SU-DHL-6 (cell line): ENCODE measurements at regions not wholly inside any gene's neighbourhood (a gene's known extent, or its start where the extent isn't known, plus 50 kb on each side); places are given as distances from the start of the nearest gene placed in this dataset.

Experiments
- H2AFZ ChIP-seq: fragments of 200-600 bp; sonication (generic); 2 replicates; pipeline ENCODE4 v1.6.1; 2014; ENCODE audit warnings: low read depth, mild to moderate bottlenecking, moderate library complexity, mixed read lengths, antibody characterized with exemption, low read length; ENCODE audit not compliant: severe bottlenecking
- H3F3A ChIP-seq: fragments of 200-600 bp; shearing (Covaris generic); 2 replicates; pipeline ENCODE4 v1.6.0; 2016; ENCODE audit warnings: antibody characterized with exemption, mild to moderate bottlenecking; ENCODE audit not compliant: insufficient read depth
- H3K27ac ChIP-seq: fragments of 200-600 bp; sonication (generic); 2 replicates; pipeline ENCODE4 v1.5.1; 2016; ENCODE audit warnings: low read depth, mild to moderate bottlenecking, low read length, moderate library complexity, mixed read lengths
- H3K27me3 ChIP-seq: fragments of 200-600 bp; sonication (generic), shearing (Covaris generic); 2 replicates; pipeline ENCODE4 v1.6.0; 2014; ENCODE audit warnings: mild to moderate bottlenecking, low read length
- H3K36me3 ChIP-seq: fragments of 200-600 bp; sonication (generic); 2 replicates; pipeline ENCODE4 v1.6.1; 2014; ENCODE audit warnings: mild to moderate bottlenecking, low read length, mixed read lengths
- H3K4me2 ChIP-seq: fragments of 300-600, 200-600 bp; shearing (Covaris generic), sonication (generic); 2 replicates; pipeline ENCODE4 v1.6.0; 2014; ENCODE audit warnings: low read length, low read depth, mild to moderate bottlenecking; ENCODE audit not compliant: poor library complexity, severe bottlenecking
- H3K4me3 ChIP-seq: fragments of 200-600 bp; sonication (generic); 2 replicates; pipeline ENCODE4 v1.5.1; 2014; ENCODE audit warnings: antibody characterized with exemption, low read length, mild to moderate bottlenecking, mixed read lengths; ENCODE audit not compliant: insufficient read depth, poor library complexity, severe bottlenecking
- H3K79me2 ChIP-seq: fragments of 200-600 bp; sonication (generic); 2 replicates; pipeline ENCODE4 v1.6.1; 2014; ENCODE audit warnings: mild to moderate bottlenecking, low read length, moderate library complexity; ENCODE audit not compliant: insufficient read depth
- H3K9ac ChIP-seq: fragments of 200-600 bp; sonication (generic); 2 replicates; pipeline ENCODE4 v1.7.0; 2014; ENCODE audit warnings: mild to moderate bottlenecking, low read length
- H3K9me2 ChIP-seq: fragments of 200-600 bp; sonication (generic); replicated peaks from 2 replicates; pipeline ENCODE4 v1.6.1; 2014; ENCODE audit warnings: low read length; ENCODE audit not compliant: insufficient read depth
- H3K9me3 ChIP-seq: fragments of 200-600 bp; sonication (generic); 2 replicates; pipeline ENCODE4 v1.6.1; 2014; ENCODE audit warnings: low read length, mixed read lengths; ENCODE audit not compliant: insufficient read depth
- H4K20me1 ChIP-seq: fragments of 200-600 bp; sonication (generic); 2 replicates; pipeline ENCODE4 v1.6.1; 2014; ENCODE audit warnings: low read depth, mild to moderate bottlenecking, antibody characterized with exemption, low read length, moderate library complexity, mixed read lengths
- EZH2phosphoT487 ChIP-seq: fragments of 200-600 bp; sonication (generic), shearing (Covaris generic); conservative IDR thresholded peaks from 2 replicates; pipeline ENCODE4 v1.6.1; 2018; ENCODE audit warnings: mild to moderate bottlenecking, antibody characterized with exemption, low read length, moderate library complexity, mixed read lengths
- TF ChIP-seq, protein P1 (sequence below): fragments of 200-600 bp; sonication (generic); IDR thresholded peaks from one replicate; pipeline ENCODE4 v1.5.1; 2017; ENCODE audit warnings: antibody characterized with exemption, mild to moderate bottlenecking, low read length, moderate library complexity; ENCODE audit not compliant: insufficient read depth, poor library complexity, severe bottlenecking

DNA sequence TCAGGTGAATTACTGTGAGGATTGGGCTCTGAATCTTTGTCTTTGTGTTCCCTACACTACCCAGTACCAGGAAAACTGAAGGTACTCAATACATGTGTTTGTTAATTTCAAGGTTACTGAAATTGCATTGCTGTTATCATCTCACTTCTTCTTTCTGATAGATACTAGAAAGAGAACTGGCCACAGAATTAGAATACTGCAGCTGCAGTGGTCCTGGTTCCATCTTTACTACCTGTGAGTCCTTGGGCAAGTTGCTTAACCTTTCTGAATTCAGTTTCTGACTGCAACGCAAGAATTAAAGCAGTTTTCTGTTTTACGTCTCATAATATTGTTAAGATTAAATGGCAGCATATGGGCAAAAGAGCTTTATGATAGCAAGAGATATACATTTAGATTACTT lies 263.5 kb downstream of the LMO4 start:
- Histone ChIP-seq H4K20me1 (no peaks in the 10 kb centered on the region), H3K27ac (no peak overlapping the region), H3K36me3 (no peaks in the 10 kb centered on the region), H3K27me3 (no peaks in the 10 kb centered on the region), H3K4me3 (no peak overlapping the region), H3K4me2 (no peak overlapping the region), H3K9me3 (no peaks in the 10 kb centered on the region), H3K9me2 (no peaks in the 10 kb centered on the region), H2AFZ (no peak overlapping the region), H3F3A (no peaks in the 10 kb centered on the region), H3K9ac (no peak overlapping the region), H3K79me2 (no peaks in the 10 kb centered on the region)
- no peak for TF ChIP-seq EZH2phosphoT487
- TF ChIP-seq, protein P1, sequence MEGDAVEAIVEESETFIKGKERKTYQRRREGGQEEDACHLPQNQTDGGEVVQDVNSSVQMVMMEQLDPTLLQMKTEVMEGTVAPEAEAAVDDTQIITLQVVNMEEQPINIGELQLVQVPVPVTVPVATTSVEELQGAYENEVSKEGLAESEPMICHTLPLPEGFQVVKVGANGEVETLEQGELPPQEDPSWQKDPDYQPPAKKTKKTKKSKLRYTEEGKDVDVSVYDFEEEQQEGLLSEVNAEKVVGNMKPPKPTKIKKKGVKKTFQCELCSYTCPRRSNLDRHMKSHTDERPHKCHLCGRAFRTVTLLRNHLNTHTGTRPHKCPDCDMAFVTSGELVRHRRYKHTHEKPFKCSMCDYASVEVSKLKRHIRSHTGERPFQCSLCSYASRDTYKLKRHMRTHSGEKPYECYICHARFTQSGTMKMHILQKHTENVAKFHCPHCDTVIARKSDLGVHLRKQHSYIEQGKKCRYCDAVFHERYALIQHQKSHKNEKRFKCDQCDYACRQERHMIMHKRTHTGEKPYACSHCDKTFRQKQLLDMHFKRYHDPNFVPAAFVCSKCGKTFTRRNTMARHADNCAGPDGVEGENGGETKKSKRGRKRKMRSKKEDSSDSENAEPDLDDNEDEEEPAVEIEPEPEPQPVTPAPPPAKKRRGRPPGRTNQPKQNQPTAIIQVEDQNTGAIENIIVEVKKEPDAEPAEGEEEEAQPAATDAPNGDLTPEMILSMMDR, result no peak

DNA sequence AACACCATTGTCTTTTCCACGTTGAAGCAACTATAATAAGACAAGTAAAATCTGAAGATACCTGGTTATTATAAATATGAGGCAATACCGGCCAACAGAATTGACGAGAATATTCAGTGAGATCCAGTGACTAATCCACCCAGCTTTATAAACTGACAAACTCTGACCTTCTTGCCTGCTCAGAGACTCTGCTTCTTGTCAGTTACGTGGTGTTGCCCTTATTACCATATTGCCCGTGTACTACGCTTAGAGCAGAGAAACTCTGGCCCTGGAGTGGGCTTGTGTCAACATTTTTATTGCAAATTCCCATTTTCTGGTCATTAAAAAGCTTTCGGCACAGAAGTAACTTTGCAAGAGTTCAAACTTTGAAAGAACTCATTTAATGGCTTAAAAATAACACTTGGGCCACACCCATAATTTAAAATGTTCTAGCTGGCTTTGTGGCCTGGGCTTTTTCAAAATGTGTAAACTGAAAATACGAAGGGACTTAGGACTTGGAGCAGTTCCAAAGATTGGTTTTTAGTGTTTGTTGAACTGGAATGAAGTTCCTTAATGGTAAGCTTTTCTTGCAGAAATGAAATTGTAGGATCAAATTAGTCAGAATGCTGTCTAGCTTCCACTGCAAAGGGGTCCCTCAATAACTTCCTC lies 266.2 kb downstream of the LMO4 start:
- H2AFZ ChIP-seq, result no peak overlapping the region
- H3K27ac ChIP-seq, result no peak overlapping the region
- H3K79me2 ChIP-seq, result no peaks in the 10 kb centered on the region
- H3K27me3 ChIP-seq, result no peaks in the 10 kb centered on the region
- no peaks in the 10 kb centered on the region for H4K20me1 ChIP-seq
- TF ChIP-seq, protein P1, result no peak
- TF ChIP-seq EZH2phosphoT487, result no peak
- H3K36me3 ChIP-seq, result no peaks in the 10 kb centered on the region
- H3K9me2 ChIP-seq, result no peaks in the 10 kb centered on the region
- no peak overlapping the region for H3K4me3 ChIP-seq
- no peak overlapping the region for H3K9ac ChIP-seq
- H3K4me2 ChIP-seq, result no peak overlapping the region
- no peaks in the 10 kb centered on the region for H3F3A ChIP-seq
- no peaks in the 10 kb centered on the region for H3K9me3 ChIP-seq

DNA sequence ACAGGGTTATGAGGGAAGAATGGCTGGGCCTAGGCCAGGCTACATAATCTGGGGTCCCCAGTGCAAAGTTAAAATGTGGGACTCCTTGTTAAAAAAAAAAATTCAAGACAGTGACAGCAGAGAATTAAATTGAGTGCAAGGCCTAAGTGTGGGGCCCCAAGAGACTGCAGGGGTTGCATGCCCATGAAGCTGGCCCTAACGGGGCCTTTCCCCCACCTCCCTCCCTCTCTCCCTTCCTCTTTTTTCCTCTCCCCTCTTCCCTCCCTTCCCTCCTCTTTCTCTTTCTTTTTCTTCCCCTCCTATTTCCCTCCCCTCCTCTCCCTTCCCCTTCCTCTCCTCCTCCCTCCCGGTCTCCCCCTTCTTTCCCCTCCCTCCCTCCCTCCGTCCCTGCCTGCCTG lies 266.7 kb downstream of the LMO4 start:
- no peak overlapping the region for H3K4me2 ChIP-seq
- TF ChIP-seq, protein P1, result no peak
- no peak for TF ChIP-seq EZH2phosphoT487
- no peak overlapping the region for H3K4me3 ChIP-seq
- H3K27me3 ChIP-seq, result no peaks in the 10 kb centered on the region
- H3F3A ChIP-seq, result no peaks in the 10 kb centered on the region
- no peak overlapping the region for H2AFZ ChIP-seq
- no peak overlapping the region for H3K27ac ChIP-seq
- H3K9me3 ChIP-seq, result no peaks in the 10 kb centered on the region
- no peak overlapping the region for H3K9ac ChIP-seq
- H3K36me3 ChIP-seq, result no peaks in the 10 kb centered on the region
- no peaks in the 10 kb centered on the region for H3K79me2 ChIP-seq
- H4K20me1 ChIP-seq, result no peaks in the 10 kb centered on the region
- H3K9me2 ChIP-seq, result no peaks in the 10 kb centered on the region
